ENCODE measurements at regions not wholly inside any gene's neighbourhood (a gene's known extent, or its start where the extent isn't known, plus 50 kb on each side); places are given as distances from the start of the nearest gene placed in this dataset.

GRCh38 chr7:54179321-54180029 lies 362.7 kb upstream of the VSTM2A start:
- TF ChIP-seq POLR2A (IDR thresholded peaks at IDR 0.05) (no peak), POLR2AphosphoS5 (IDR thresholded peaks at IDR 0.05) (no peak), EP300 (IDR thresholded peaks at IDR 0.05) (no peak)
- TF ChIP-seq, protein P1, sequence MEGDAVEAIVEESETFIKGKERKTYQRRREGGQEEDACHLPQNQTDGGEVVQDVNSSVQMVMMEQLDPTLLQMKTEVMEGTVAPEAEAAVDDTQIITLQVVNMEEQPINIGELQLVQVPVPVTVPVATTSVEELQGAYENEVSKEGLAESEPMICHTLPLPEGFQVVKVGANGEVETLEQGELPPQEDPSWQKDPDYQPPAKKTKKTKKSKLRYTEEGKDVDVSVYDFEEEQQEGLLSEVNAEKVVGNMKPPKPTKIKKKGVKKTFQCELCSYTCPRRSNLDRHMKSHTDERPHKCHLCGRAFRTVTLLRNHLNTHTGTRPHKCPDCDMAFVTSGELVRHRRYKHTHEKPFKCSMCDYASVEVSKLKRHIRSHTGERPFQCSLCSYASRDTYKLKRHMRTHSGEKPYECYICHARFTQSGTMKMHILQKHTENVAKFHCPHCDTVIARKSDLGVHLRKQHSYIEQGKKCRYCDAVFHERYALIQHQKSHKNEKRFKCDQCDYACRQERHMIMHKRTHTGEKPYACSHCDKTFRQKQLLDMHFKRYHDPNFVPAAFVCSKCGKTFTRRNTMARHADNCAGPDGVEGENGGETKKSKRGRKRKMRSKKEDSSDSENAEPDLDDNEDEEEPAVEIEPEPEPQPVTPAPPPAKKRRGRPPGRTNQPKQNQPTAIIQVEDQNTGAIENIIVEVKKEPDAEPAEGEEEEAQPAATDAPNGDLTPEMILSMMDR (IDR thresholded peaks at IDR 0.05): no peak
